ENCODE measurements at regions not wholly inside any gene's neighbourhood (a gene's known extent, or its start where the extent isn't known, plus 50 kb on each side); places are given as distances from the start of the nearest gene placed in this dataset.

- Mint-ChIP-seq H3K9me3 (no peaks in the 10 kb centered on the region), H3K27ac (no peak overlapping the region), H3K4me3 (no peak overlapping the region), H3K36me3 (no peaks in the 10 kb centered on the region), H3K27me3 (peaks cover 4% of the 10 kb centered on the region), H3K4me1 (no peaks in the 10 kb centered on the region)
- no peak for DNase-seq
Observed at GRCh38 chr7:47145186-47145725, 436.7 kb downstream of the TNS3 start.

GRCh38 chr7:47143339-47143738 lies 438.6 kb downstream of the TNS3 start:
- H3K4me3 Mint-ChIP-seq, result no peak overlapping the region
- no peaks in the 10 kb centered on the region for H3K36me3 Mint-ChIP-seq

DNA sequence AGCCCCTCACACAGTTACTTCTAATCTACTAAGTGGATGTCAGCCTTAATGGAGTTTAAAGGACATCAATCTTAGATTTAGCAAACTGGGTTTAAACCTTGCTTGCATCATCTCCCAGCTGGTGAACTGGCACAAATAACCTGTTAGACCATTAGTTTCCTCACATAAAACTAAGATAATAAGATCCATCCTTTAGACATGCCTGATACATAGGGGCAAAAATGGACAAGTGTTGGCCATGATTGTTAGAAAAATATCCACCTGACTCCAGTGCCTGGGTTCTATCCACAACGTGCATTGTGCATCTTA lies 439.1 kb downstream of the TNS3 start:
- Mint-ChIP-seq H3K36me3 (no peaks in the 10 kb centered on the region), H3K27me3 (peaks cover 8% of the 10 kb centered on the region), H3K4me3 (no peak overlapping the region), H3K9me3 (no peaks in the 10 kb centered on the region), H3K27ac (no peak overlapping the region), H3K4me1 (no peaks in the 10 kb centered on the region)
- no peak for DNase-seq

More at GRCh38 chr7:47143339-47143738, 438.6 kb downstream of the TNS3 start:
- Mint-ChIP-seq H3K9me3 (no peaks in the 10 kb centered on the region), H3K27ac (no peak overlapping the region), H3K4me1 (no peaks in the 10 kb centered on the region), H3K27me3 (peaks cover 8% of the 10 kb centered on the region)
- no peak for DNase-seq

GRCh38 chr7:47142169-47142866 lies 439.6 kb downstream of the TNS3 start:
- DNase-seq, result no peak
- Mint-ChIP-seq H3K9me3 (no peaks in the 10 kb centered on the region), H3K27me3 (peaks cover 8% of the 10 kb centered on the region), H3K4me3 (no peak overlapping the region), H3K27ac (no peak overlapping the region), H3K36me3 (no peaks in the 10 kb centered on the region), H3K4me1 (no peaks in the 10 kb centered on the region)

DNA sequence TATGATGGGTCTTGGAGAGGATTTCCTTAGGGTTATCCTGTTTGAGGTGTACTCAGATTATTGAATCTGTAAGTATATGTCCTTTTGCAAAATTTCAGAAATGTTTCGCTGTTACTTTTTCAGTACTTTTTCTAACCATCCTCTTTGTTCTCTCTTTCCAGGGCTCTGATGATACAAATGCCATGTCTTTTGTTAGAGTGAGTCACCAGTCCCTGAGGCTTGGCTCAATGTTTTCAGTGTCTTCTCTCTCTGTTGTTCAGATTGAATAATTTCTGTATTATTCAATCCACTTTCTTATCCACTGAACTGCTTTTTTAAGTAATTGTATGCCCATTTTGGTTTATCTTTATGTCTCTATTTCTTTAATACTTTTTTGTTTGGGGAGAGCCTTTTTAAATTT lies 449.4 kb downstream of the TNS3 start:
- H3K4me3 Mint-ChIP-seq, result no peak overlapping the region
- DNase-seq, result no peak
- no peaks in the 10 kb centered on the region for H3K9me3 Mint-ChIP-seq
- peaks cover 18% of the 10 kb centered on the region for H3K27me3 Mint-ChIP-seq
- no peaks in the 10 kb centered on the region for H3K4me1 Mint-ChIP-seq
- H3K36me3 Mint-ChIP-seq, result no peaks in the 10 kb centered on the region
- H3K27ac Mint-ChIP-seq, result no peak overlapping the region

DNA sequence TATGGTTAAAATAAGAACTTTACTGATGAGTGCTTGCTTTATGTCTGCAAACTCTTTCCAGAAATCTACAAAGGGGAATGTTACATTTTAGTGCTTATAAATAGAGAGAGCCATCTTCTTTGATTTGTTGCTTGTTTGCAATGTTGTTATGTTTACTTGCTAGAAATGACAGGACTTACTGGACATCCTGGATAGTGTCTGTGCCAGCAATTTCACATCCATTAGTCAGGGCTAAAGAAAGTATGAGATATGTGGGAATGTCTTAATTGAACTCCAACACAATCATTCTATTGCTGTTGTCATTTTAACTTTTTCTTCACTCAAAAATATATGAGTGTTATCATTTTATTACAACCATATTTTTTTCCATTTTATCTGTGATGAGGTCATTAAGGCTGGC lies 453.2 kb downstream of the TNS3 start:
- Mint-ChIP-seq H3K4me3 (no peak overlapping the region), H3K36me3 (no peaks in the 10 kb centered on the region), H3K4me1 (no peaks in the 10 kb centered on the region), H3K9me3 (no peaks in the 10 kb centered on the region), H3K27me3 (peaks cover 14% of the 10 kb centered on the region), H3K27ac (no peak overlapping the region)
- DNase-seq, result no peak

- Mint-ChIP-seq H3K27ac (no peak overlapping the region), H3K9me3 (no peaks in the 10 kb centered on the region), H3K27me3 (no peaks in the 10 kb centered on the region), H3K36me3 (no peaks in the 10 kb centered on the region), H3K4me3 (no peak overlapping the region), H3K4me1 (no peaks in the 10 kb centered on the region)
- no peak for DNase-seq
Observed at GRCh38 chr7:47125529-47125928, 456.4 kb downstream of the TNS3 start.

GRCh38 chr7:47119261-47119865 lies 462.5 kb downstream of the TNS3 start:
- no peaks in the 10 kb centered on the region for H3K4me1 Mint-ChIP-seq
- H3K27ac Mint-ChIP-seq, result no peak overlapping the region
- H3K36me3 Mint-ChIP-seq, result no peaks in the 10 kb centered on the region
- no peak for DNase-seq
- H3K4me3 Mint-ChIP-seq, result no peak overlapping the region
- H3K27me3 Mint-ChIP-seq, result peaks cover 4% of the 10 kb centered on the region
- no peaks in the 10 kb centered on the region for H3K9me3 Mint-ChIP-seq

- H3K4me3 Mint-ChIP-seq, result no peak overlapping the region
- H3K9me3 Mint-ChIP-seq, result no peaks in the 10 kb centered on the region
- H3K27me3 Mint-ChIP-seq, result peaks cover 2% of the 10 kb centered on the region
- H3K36me3 Mint-ChIP-seq, result no peaks in the 10 kb centered on the region
- no peak overlapping the region for H3K27ac Mint-ChIP-seq
- H3K4me1 Mint-ChIP-seq, result no peaks in the 10 kb centered on the region
- DNase-seq, result no peak
Observed at GRCh38 chr7:47104206-47104549, 477.7 kb downstream of the TNS3 start.

DNA sequence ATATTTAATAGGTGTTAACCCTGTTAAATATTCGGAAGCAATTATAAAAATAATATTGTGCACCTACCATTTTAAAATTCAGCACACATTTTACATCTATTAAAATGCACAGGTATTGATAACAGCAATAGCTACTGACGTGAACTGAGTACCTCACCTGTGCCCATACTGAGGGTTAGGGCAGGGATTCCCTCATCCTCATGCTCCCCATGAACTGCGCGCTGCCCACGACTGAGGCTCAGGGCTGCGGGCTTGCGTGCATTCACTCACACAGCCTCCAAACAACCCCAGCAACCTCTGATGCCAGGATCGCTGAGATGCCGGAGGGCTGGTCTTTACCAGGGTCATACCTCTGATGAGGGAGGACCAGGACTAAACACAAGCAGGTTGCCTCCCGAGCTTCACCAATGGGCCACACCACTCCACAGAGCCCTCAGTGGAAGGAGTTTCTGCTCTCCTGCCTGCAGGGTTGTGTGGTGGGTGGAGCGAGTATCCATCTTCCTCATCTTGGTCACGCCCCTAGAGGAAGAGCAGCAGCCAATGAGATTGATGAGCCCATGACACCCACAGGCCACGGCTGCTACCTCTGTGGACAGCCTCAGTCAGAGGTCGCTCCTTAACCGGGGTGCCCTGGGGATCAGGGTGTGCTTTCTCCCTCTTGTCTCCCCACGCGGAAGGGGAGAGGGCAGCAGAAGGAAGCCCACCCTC lies 478.3 kb downstream of the TNS3 start:
- Mint-ChIP-seq H3K4me1 (no peaks in the 10 kb centered on the region), H3K27me3 (peaks cover 4% of the 10 kb centered on the region), H3K27ac (no peak overlapping the region), H3K9me3 (no peaks in the 10 kb centered on the region), H3K4me3 (no peak overlapping the region), H3K36me3 (no peaks in the 10 kb centered on the region)
- no peak for DNase-seq

- no peak overlapping the region for H3K4me3 Mint-ChIP-seq
- no peak overlapping the region for H3K27ac Mint-ChIP-seq
- no peaks in the 10 kb centered on the region for H3K4me1 Mint-ChIP-seq
- H3K27me3 Mint-ChIP-seq, result peaks cover 4% of the 10 kb centered on the region
- H3K36me3 Mint-ChIP-seq, result no peaks in the 10 kb centered on the region
- no peaks in the 10 kb centered on the region for H3K9me3 Mint-ChIP-seq
- DNase-seq, result no peak
Observed at GRCh38 chr7:47102331-47102841, 479.5 kb downstream of the TNS3 start.

- Mint-ChIP-seq H3K9me3 (no peaks in the 10 kb centered on the region), H3K4me3 (no peak overlapping the region), H3K36me3 (no peaks in the 10 kb centered on the region), H3K27ac (no peak overlapping the region), H3K27me3 (peaks cover 4% of the 10 kb centered on the region), H3K4me1 (no peaks in the 10 kb centered on the region)
- DNase-seq, result no peak
Observed at GRCh38 chr7:47100817-47101435, 481.0 kb downstream of the TNS3 start.

- Mint-ChIP-seq H3K36me3 (no peaks in the 10 kb centered on the region), H3K27me3 (peaks cover 4% of the 10 kb centered on the region), H3K4me1 (no peaks in the 10 kb centered on the region), H3K9me3 (no peaks in the 10 kb centered on the region), H3K4me3 (no peak overlapping the region), H3K27ac (no peak overlapping the region)
- no peak for DNase-seq
Observed at GRCh38 chr7:47100148-47100816, 481.6 kb downstream of the TNS3 start.

DNA sequence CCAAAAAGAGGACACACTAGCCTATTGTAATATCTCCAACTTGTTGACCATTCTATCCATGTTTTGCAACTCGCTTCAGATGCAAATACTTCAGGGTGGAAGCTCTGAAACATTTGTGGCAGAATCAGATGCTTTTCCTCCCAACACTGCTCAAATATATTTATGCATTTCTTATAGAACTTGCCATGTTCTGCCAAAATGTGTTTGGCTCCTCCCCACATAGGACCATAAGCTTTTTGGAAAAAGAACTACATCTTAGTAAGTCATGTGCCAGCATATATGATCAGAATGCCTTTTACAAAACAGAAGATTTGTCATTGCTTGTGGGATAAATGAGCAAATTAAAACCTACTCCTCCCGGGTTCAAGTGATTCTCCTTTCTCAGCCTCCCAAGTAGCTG lies 484.5 kb downstream of the TNS3 start:
- H3K36me3 Mint-ChIP-seq, result no peaks in the 10 kb centered on the region

GRCh38 chr7:47095946-47096345 lies 486.0 kb downstream of the TNS3 start:
- Mint-ChIP-seq H3K27ac (no peak overlapping the region), H3K36me3 (no peaks in the 10 kb centered on the region), H3K27me3 (peaks cover 8% of the 10 kb centered on the region), H3K4me1 (no peaks in the 10 kb centered on the region), H3K9me3 (no peaks in the 10 kb centered on the region), H3K4me3 (no peak overlapping the region)
- no peak for DNase-seq

More for the DNA sequence above, 484.5 kb downstream of the TNS3 start:
- Mint-ChIP-seq H3K4me1 (no peaks in the 10 kb centered on the region), H3K27ac (no peak overlapping the region), H3K4me3 (no peak overlapping the region), H3K9me3 (no peaks in the 10 kb centered on the region), H3K27me3 (peaks cover 4% of the 10 kb centered on the region)
- DNase-seq, result no peak
